HCT116 (cell line): ENCODE measurements at regions not wholly inside any gene's neighbourhood (a gene's known extent, or its start where the extent isn't known, plus 50 kb on each side); places are given as distances from the start of the nearest gene placed in this dataset.

Experiments
- ATAC-seq: fragments of 200-7000 bp; cut with Tn5 transposase; 2 replicates; pipeline ENCODE4 v1.9.1; 2020; ENCODE audit warnings: mild to moderate bottlenecking, moderate library complexity
- BruUV-seq: library from RNA; stranded (reverse); fragments of 400-500 nt; replicated peaks from 2 replicates; lab custom pipeline; 2021; lab: Mats Ljungman, UMichigan
- CTCF ChIA-PET: fragments of 300-600 bp; sonication (Branson Sonifier 250); formaldehyde crosslinking; loops from one replicate; lab custom pipeline; 2021; ENCODE audit warnings: antibody characterized with exemption; lab: Charles Lee
- POLR2A ChIA-PET: fragments of 300-600, 350-600 bp; sonication (Branson Sonifier 250); formaldehyde crosslinking; loops from one replicate; lab custom pipeline; 2021; ENCODE audit warnings: antibody characterized with exemption; lab: Charles Lee
- RAD21 ChIA-PET, 2 experiments: fragments of 300-600 bp; sonication (Branson Sonifier 250); formaldehyde crosslinking; loops; one replicate each; lab custom pipeline; 2023; ENCODE audit warnings: low total read pairs in 2 of 2; ENCODE audit not compliant: uncharacterized antibody in 2 of 2, unreplicated experiment in 2 of 2, low non-redundant PET in 1 of 2; lab: Charles Lee
- DNase-seq: peaks from one replicate; pipeline ENCODE4 v3.0.0-alpha.2; 2010; ENCODE audit warnings: low read depth, low spot score
- H2AFZ ChIP-seq: fragments of 200-600 bp; shearing (Covaris generic), sonication (generic); 2 replicates; pipeline ENCODE4 v1.6.1; 2017; ENCODE audit warnings: low read depth, mixed run types, mixed read lengths, antibody characterized with exemption, low read length; ENCODE audit not compliant: poor library complexity, severe bottlenecking
- H3K27ac ChIP-seq: 2 replicates; pipeline ENCODE4 v1.5.1; 2012; ENCODE audit warnings: low read depth, low read length
- H3K27me3 ChIP-seq: fragments of 200-600 bp; sonication (generic); 2 replicates; pipeline ENCODE4 v1.6.1; 2016; ENCODE audit warnings: mixed run types, low read length, mixed read lengths; ENCODE audit not compliant: insufficient read depth
- H3K36me3 ChIP-seq, 2 experiments: fragments of 200-500 bp in 1 of 2; fragments of 200-600 bp in 1 of 2; sonication (Bioruptor generic) in 1 of 2; sonication (generic) in 1 of 2; 2 replicates each; pipeline versions ENCODE4 v1.5.1 to v1.6.1; 2014 to 2016; ENCODE audit warnings: low read length in 2 of 2, inconsistent platforms in 1 of 2, mixed read lengths in 1 of 2, mixed run types in 1 of 2; ENCODE audit not compliant: insufficient read depth in 2 of 2, control insufficient read depth in 1 of 2
- H3K4me1 ChIP-seq, 2 experiments: fragments of 200-600 bp in 1 of 2; sonication (generic) in 1 of 2; 2 replicates each; pipeline versions ENCODE4 v1.5.1 to v1.6.1; 2012 to 2017; ENCODE audit warnings: low read length in 2 of 2, inconsistent platforms in 1 of 2, mild to moderate bottlenecking in 1 of 2, mixed read lengths in 1 of 2, mixed run types in 1 of 2, moderate library complexity in 1 of 2; ENCODE audit not compliant: insufficient read depth in 2 of 2, control insufficient read depth in 1 of 2
- H3K4me2 ChIP-seq: fragments of 200-600 bp; sonication (generic); 2 replicates; pipeline ENCODE4 v1.6.1; 2017; ENCODE audit warnings: mixed run types, low read length, mixed read lengths
- H3K4me3 ChIP-seq, 2 experiments: fragments of 200-600 bp in 1 of 2; sonication (generic) in 1 of 2; replicated peaks in 1 of 2; 2 replicates each; pipeline ENCODE4 v1.5.1; 2011 to 2016; ENCODE audit warnings: low read length in 2 of 2, control low read depth in 1 of 2, low read depth in 1 of 2, mild to moderate bottlenecking in 1 of 2, mixed read lengths in 1 of 2, mixed run types in 1 of 2
- H3K79me2 ChIP-seq: fragments of 200-600 bp; sonication (generic); 2 replicates; pipeline ENCODE4 v1.6.1; 2017; ENCODE audit warnings: mild to moderate bottlenecking, mixed run types, low read length, moderate library complexity, mixed read lengths; ENCODE audit not compliant: insufficient read depth
- H3K9ac ChIP-seq: fragments of 200-600 bp; sonication (generic); 2 replicates; pipeline ENCODE4 v1.6.1; 2016; ENCODE audit warnings: low read length, mixed read lengths
- H3K9me2 ChIP-seq: fragments of 200-600 bp; sonication (generic), shearing (Covaris generic); 2 replicates; pipeline ENCODE4 v1.6.1; 2017; ENCODE audit warnings: mixed run types, mild to moderate bottlenecking, moderate library complexity; ENCODE audit not compliant: insufficient read depth
- H3K9me3 ChIP-seq, 2 experiments: fragments of 200-500 bp in 1 of 2; fragments of 200-600 bp in 1 of 2; sonication (Bioruptor generic) in 1 of 2; sonication (generic) in 1 of 2; 2 replicates each; pipeline ENCODE4 v1.6.1; 2014 to 2017; ENCODE audit warnings: low read length in 2 of 2, mixed read lengths in 2 of 2, inconsistent platforms in 1 of 2, low read depth in 1 of 2, mild to moderate bottlenecking in 1 of 2, mixed run types in 1 of 2, moderate library complexity in 1 of 2; ENCODE audit not compliant: control insufficient read depth in 1 of 2, insufficient read depth in 1 of 2
- H4K20me1 ChIP-seq: fragments of 200-600 bp; sonication (generic), shearing (Covaris generic); 2 replicates; pipeline ENCODE4 v1.6.1; 2017; ENCODE audit warnings: mixed run types, mild to moderate bottlenecking, moderate library complexity; ENCODE audit not compliant: insufficient read depth
- ATF3 ChIP-seq: IDR thresholded peaks from 2 replicates; pipeline ENCODE4 v1.6.1; 2012
- CBX3 ChIP-seq: IDR thresholded peaks from 2 replicates; pipeline ENCODE4 v1.6.1; 2012; ENCODE audit warnings: low read depth
- CEBPB ChIP-seq: IDR thresholded peaks from 2 replicates; pipeline ENCODE4 v1.6.1; 2012; ENCODE audit warnings: low read depth
- CTCF ChIP-seq, 3 experiments: fragments of 200-600 bp in 1 of 3; sonication (generic) in 1 of 3; IDR thresholded peaks in 2 of 3; conservative IDR thresholded peaks in 1 of 3; 2 replicates each; pipeline ENCODE4 v1.5.1; 2012 to 2017; ENCODE audit warnings: low read depth in 2 of 3, low read length in 2 of 3, antibody characterized with exemption in 1 of 3, borderline replicate concordance in 1 of 3, control low read depth in 1 of 3, mild to moderate bottlenecking in 1 of 3, mixed read lengths in 1 of 3, mixed run types in 1 of 3, moderate library complexity in 1 of 3; ENCODE audit not compliant: insufficient read depth in 1 of 3
- EGR1 ChIP-seq: IDR thresholded peaks from 2 replicates; pipeline ENCODE4 v1.6.1; 2012; ENCODE audit warnings: low read depth
- ELF1 ChIP-seq: IDR thresholded peaks from 2 replicates; pipeline ENCODE4 v1.6.1; 2012; ENCODE audit warnings: low read depth, borderline replicate concordance
- EZH2phosphoT487 ChIP-seq: fragments of 200-600 bp; IDR thresholded peaks from 2 replicates; pipeline ENCODE4 v1.6.1; 2018; ENCODE audit warnings: antibody characterized with exemption, borderline replicate concordance
- JUND ChIP-seq: IDR thresholded peaks from 2 replicates; pipeline ENCODE4 v1.6.1; 2012
- MAX ChIP-seq: IDR thresholded peaks from 2 replicates; pipeline ENCODE4 v1.6.1; 2012
- POLR2A ChIP-seq: IDR thresholded peaks from 2 replicates; pipeline ENCODE4 v1.7.0; 2011; ENCODE audit warnings: borderline replicate concordance; ENCODE audit not compliant: insufficient read depth, insufficient read length; ENCODE audit errors: extremely low read depth
- POLR2AphosphoS5 ChIP-seq: IDR thresholded peaks from 2 replicates; pipeline ENCODE4 v1.6.1; 2011; ENCODE audit warnings: mild to moderate bottlenecking, low read depth, low read length, moderate library complexity
- RAD21 ChIP-seq: IDR thresholded peaks from 2 replicates; pipeline ENCODE4 v1.6.1; 2012; ENCODE audit warnings: low read depth, mild to moderate bottlenecking
- REST ChIP-seq: IDR thresholded peaks from 2 replicates; pipeline ENCODE4 v1.6.1; 2012; ENCODE audit warnings: low read depth
- SIN3A ChIP-seq: IDR thresholded peaks from 2 replicates; pipeline ENCODE4 v1.6.1; 2012; ENCODE audit warnings: low read depth
- SP1 ChIP-seq: IDR thresholded peaks from 2 replicates; pipeline ENCODE4 v1.6.1; 2012; ENCODE audit warnings: low read depth
- SRF ChIP-seq: IDR thresholded peaks from 2 replicates; pipeline ENCODE4 v1.6.1; 2012; ENCODE audit warnings: low read depth
- TCF7L2 ChIP-seq: IDR thresholded peaks from 2 replicates; pipeline ENCODE4 v1.7.0; 2011; ENCODE audit warnings: borderline replicate concordance, inconsistent platforms; ENCODE audit not compliant: insufficient read depth, insufficient read length; ENCODE audit errors: extremely low read depth
- ZBTB33 ChIP-seq: IDR thresholded peaks from 2 replicates; pipeline ENCODE4 v1.6.1; 2011; ENCODE audit warnings: mild to moderate bottlenecking, low read length, moderate library complexity; ENCODE audit not compliant: insufficient replicate concordance; ENCODE audit errors: extremely low read depth
- ZFX ChIP-seq: fragments of 450-650 bp; IDR thresholded peaks from 2 replicates; pipeline ENCODE4 v1.6.1; 2017
- ZNF274 ChIP-seq: fragments of 200-500 bp; sonication (Bioruptor generic); IDR thresholded peaks from 2 replicates; pipeline ENCODE4 v1.6.1; 2014; ENCODE audit warnings: mild to moderate bottlenecking, low read depth, low read length, inconsistent platforms
- intact Hi-C: fragments of 100-400 bp; cut with micrococcal nuclease; formaldehyde crosslinking; loops from 2 replicates; pipeline ENCODE4 v1.10.0; 2022

GRCh38 chr3:1870738-1871137, 227.9 kb upstream of the CNTN4 start:
- H3K9me2 ChIP-seq = no peaks in the 10 kb centered on the region
- H3K4me2 ChIP-seq = no peak overlapping the region
- no peaks in the 10 kb centered on the region for H3K4me1 ChIP-seq
- no peak overlapping the region for H2AFZ ChIP-seq
- H3K27me3 ChIP-seq = no peaks in the 10 kb centered on the region
- BruUV-seq = no TSS peak
- POLR2A ChIA-PET = no interaction called here
- intact Hi-C loops = loop anchor here (10.0 kb wide), 1 partner anchor 56 kb away; no protein-coding TSS in a partner anchor
- no peaks in the 10 kb centered on the region for H3K36me3 ChIP-seq
- no peak overlapping the region for H3K4me3 ChIP-seq
- RAD21 ChIA-PET = no interaction called here
- CTCF ChIA-PET = no interaction called here
- H3K9ac ChIP-seq = no peak overlapping the region
- no peaks in the 10 kb centered on the region for H3K79me2 ChIP-seq
- TF ChIP-seq ATF3 (no peak), ZBTB33 (no peak), EZH2phosphoT487 (no peak), SRF (no peak), TCF7L2 (no peak), JUND (no peak), REST (no peak), CEBPB (no peak), CTCF (IDR thresholded peaks at IDR 0.05 in 2 of 3, conservative IDR thresholded peaks at IDR 0.05 in 1 of 3; ENCODE audit: borderline replicate concordance in 1 of 3, insufficient read depth in 1 of 3, low read depth in 2 of 3, low read length in 2 of 3) (no peak), CBX3 (no peak), SP1 (no peak), MAX (no peak), EGR1 (no peak), ZFX (no peak), ELF1 (no peak), RAD21 (no peak), POLR2A (no peak), ZNF274 (no peak), POLR2AphosphoS5 (no peak), SIN3A (no peak)
- TF ChIP-seq, all 23 proteins: peak for 0
- Histone ChIP-seq H4K20me1 (no peaks in the 10 kb centered on the region), H3K9me3 (peaks cover 4 to 9% of the 10 kb centered on the region in 2 experiments; a peak in 2 of 4 replicates), H3K27ac (no peak overlapping the region)
- no peak for ATAC-seq
- no peak for DNase-seq
